ENCODE measurements at regions not wholly inside any gene's neighbourhood (a gene's known extent, or its start where the extent isn't known, plus 50 kb on each side); places are given as distances from the start of the nearest gene placed in this dataset.

DNA sequence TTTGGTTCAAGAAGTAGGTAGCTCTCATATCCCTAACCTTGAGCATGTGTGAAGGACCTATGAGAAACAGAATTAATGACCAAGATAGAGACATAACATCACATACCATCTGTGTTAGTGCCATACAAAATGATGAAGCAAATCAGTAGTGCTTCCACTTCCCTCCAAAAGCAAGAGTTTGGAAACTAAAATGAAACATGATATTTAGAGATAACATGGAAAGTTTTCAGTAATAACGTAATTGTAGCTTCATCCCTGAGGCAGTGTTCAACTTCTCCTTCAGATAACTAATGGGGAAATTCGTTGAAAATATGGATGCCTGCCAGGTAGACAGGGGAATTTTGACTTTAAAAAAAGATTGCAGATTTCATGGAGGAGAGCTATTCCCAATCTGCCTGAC is 248.4 kb upstream of the IRAK1BP1 start:
- Histone ChIP-seq H3K27me3 (ENCODE audit: control insufficient read depth in 4 of 4, insufficient read depth in 4 of 4, low read length in 3 of 4) (no peaks in the 10 kb centered on the region), H3K9me3 (ENCODE audit: control insufficient read depth in 4 of 4, low read length in 3 of 4) (peaks cover 0 to 6% (median 0%) of the 10 kb centered on the region in 4 donors), H3K36me3 (ENCODE audit: control insufficient read depth in 4 of 4, insufficient read depth in 3 of 4, low read depth in 1 of 4, low read length in 3 of 4) (no peaks in the 10 kb centered on the region), H3K9ac (ENCODE audit: low read depth in 1 of 2, low read length in 2 of 2) (no peak overlapping the region), H3K4me1 (ENCODE audit: control insufficient read depth in 4 of 4, insufficient read depth in 4 of 4, low read length in 3 of 4) (no peaks in the 10 kb centered on the region), H3K27ac (ENCODE audit: low read depth in 1 of 2, low read length in 2 of 2) (no peak overlapping the region), H3K4me3 (ENCODE audit: low read depth in 1 of 3, low read length in 3 of 3) (no peak overlapping the region)
- TF ChIP-seq SP1 (IDR thresholded peaks at IDR 0.05) (no peak), EGR1 (IDR thresholded peaks at IDR 0.05; ENCODE audit: low read depth in 2 of 2) (no peak), RAD21 (IDR thresholded peaks at IDR 0.05) (no peak), RXRA (IDR thresholded peaks at IDR 0.05) (no peak), YY1 (IDR thresholded peaks at IDR 0.05) (no peak), HNF4G (IDR thresholded peaks at IDR 0.05) (no peak), FOXA1 (IDR thresholded peaks at IDR 0.05) (no peak)
- TF ChIP-seq, protein P1, sequence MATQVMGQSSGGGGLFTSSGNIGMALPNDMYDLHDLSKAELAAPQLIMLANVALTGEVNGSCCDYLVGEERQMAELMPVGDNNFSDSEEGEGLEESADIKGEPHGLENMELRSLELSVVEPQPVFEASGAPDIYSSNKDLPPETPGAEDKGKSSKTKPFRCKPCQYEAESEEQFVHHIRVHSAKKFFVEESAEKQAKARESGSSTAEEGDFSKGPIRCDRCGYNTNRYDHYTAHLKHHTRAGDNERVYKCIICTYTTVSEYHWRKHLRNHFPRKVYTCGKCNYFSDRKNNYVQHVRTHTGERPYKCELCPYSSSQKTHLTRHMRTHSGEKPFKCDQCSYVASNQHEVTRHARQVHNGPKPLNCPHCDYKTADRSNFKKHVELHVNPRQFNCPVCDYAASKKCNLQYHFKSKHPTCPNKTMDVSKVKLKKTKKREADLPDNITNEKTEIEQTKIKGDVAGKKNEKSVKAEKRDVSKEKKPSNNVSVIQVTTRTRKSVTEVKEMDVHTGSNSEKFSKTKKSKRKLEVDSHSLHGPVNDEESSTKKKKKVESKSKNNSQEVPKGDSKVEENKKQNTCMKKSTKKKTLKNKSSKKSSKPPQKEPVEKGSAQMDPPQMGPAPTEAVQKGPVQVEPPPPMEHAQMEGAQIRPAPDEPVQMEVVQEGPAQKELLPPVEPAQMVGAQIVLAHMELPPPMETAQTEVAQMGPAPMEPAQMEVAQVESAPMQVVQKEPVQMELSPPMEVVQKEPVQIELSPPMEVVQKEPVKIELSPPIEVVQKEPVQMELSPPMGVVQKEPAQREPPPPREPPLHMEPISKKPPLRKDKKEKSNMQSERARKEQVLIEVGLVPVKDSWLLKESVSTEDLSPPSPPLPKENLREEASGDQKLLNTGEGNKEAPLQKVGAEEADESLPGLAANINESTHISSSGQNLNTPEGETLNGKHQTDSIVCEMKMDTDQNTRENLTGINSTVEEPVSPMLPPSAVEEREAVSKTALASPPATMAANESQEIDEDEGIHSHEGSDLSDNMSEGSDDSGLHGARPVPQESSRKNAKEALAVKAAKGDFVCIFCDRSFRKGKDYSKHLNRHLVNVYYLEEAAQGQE (IDR thresholded peaks at IDR 0.05): no peak
- TF ChIP-seq, protein P2, sequence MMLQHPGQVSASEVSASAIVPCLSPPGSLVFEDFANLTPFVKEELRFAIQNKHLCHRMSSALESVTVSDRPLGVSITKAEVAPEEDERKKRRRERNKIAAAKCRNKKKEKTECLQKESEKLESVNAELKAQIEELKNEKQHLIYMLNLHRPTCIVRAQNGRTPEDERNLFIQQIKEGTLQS (IDR thresholded peaks at IDR 0.05): no peak
- TF ChIP-seq, protein P3, sequence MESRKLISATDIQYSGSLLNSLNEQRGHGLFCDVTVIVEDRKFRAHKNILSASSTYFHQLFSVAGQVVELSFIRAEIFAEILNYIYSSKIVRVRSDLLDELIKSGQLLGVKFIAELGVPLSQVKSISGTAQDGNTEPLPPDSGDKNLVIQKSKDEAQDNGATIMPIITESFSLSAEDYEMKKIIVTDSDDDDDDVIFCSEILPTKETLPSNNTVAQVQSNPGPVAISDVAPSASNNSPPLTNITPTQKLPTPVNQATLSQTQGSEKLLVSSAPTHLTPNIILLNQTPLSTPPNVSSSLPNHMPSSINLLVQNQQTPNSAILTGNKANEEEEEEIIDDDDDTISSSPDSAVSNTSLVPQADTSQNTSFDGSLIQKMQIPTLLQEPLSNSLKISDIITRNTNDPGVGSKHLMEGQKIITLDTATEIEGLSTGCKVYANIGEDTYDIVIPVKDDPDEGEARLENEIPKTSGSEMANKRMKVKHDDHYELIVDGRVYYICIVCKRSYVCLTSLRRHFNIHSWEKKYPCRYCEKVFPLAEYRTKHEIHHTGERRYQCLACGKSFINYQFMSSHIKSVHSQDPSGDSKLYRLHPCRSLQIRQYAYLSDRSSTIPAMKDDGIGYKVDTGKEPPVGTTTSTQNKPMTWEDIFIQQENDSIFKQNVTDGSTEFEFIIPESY (IDR thresholded peaks at IDR 0.05): no peak
- DNase-seq (ENCODE audit: low spot score): no peak
- 55% methylated on average over 2 of the region's 2 CpGs for WGBS

DNA sequence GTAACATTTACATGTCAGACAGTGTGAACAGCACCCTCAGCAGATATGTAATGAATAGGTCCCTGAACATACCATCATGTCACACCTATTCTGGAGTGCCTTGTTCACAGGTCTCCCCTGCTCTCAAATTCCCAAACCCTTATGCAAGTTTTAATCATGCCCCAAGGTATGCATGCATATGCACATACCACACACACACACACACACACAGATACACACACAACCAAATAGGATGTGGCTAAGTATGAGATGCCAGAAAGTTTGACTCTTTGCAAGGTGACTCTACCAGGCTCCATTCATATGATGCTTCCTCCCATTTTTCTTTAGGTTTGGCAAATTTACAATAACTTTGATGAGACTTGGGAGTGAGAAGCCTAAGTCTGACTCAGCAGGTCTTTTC is 243.8 kb upstream of the IRAK1BP1 start:
- H3K9ac ChIP-seq (ENCODE audit: low read depth in 1 of 2, low read length in 2 of 2): no peak overlapping the region
- H3K27me3 ChIP-seq (ENCODE audit: control insufficient read depth in 4 of 4, insufficient read depth in 4 of 4, low read length in 3 of 4): no peaks in the 10 kb centered on the region
- no peak overlapping the region for H3K4me3 ChIP-seq (ENCODE audit: low read depth in 1 of 3, low read length in 3 of 3)
- H3K4me1 ChIP-seq (ENCODE audit: control insufficient read depth in 4 of 4, insufficient read depth in 4 of 4, low read length in 3 of 4): no peaks in the 10 kb centered on the region
- no peak for TF ChIP-seq NR2F2 (IDR thresholded peaks at IDR 0.05)
- no peak for TF ChIP-seq RAD21 (IDR thresholded peaks at IDR 0.05)
- TF ChIP-seq FOXA1 (IDR thresholded peaks at IDR 0.05): no peak
- TF ChIP-seq, protein P3 (IDR thresholded peaks at IDR 0.05): no peak
- TF ChIP-seq FOXA2 (IDR thresholded peaks at IDR 0.05): no peak
- no peak for TF ChIP-seq JUND (IDR thresholded peaks at IDR 0.05)
- no peak for TF ChIP-seq TAF1 (conservative IDR thresholded peaks at IDR 0.05)
- TF ChIP-seq, protein P2 (IDR thresholded peaks at IDR 0.05): no peak
- no peak for TF ChIP-seq GABPA (IDR thresholded peaks at IDR 0.05 in 1 of 2, conservative IDR thresholded peaks at IDR 0.05 in 1 of 2)
- TF ChIP-seq EGR1 (IDR thresholded peaks at IDR 0.05; ENCODE audit: low read depth in 2 of 2): no peak
- no peak for TF ChIP-seq SP1 (IDR thresholded peaks at IDR 0.05)
- no peaks in the 10 kb centered on the region for H3K9me3 ChIP-seq (ENCODE audit: control insufficient read depth in 4 of 4, low read length in 3 of 4)
- no peaks in the 10 kb centered on the region for H3K36me3 ChIP-seq (ENCODE audit: control insufficient read depth in 4 of 4, insufficient read depth in 3 of 4, low read depth in 1 of 4, low read length in 3 of 4)
- no peak overlapping the region for H3K27ac ChIP-seq (ENCODE audit: low read depth in 1 of 2, low read length in 2 of 2)
- DNase-seq (ENCODE audit: low spot score): no peak
